Activated naive CD4-positive, alpha-beta T cell treated with anti-CD3 and anti-CD28 coated beads for 36 hours (primary cell): ENCODE measurements at regions not wholly inside any gene's neighbourhood (a gene's known extent, or its start where the extent isn't known, plus 50 kb on each side); places are given as distances from the start of the nearest gene placed in this dataset.

Experiments used
- CTCF ChIA-PET: fragments of 350-600 bp; sonication (Branson Sonifier 250); formaldehyde crosslinking; loops from one replicate; lab custom pipeline; 2021; ENCODE audit warnings: antibody characterized with exemption; lab: Charles Lee
- DNase-seq: peaks from one replicate; pipeline ENCODE4 v3.0.0-alpha.2; 2020
- H3K27ac Mint-ChIP-seq: one replicate; pipeline ENCODE4 v1.8.0; 2021; ENCODE audit warnings: mild to moderate bottlenecking, mixed read lengths
- H3K27me3 Mint-ChIP-seq: one replicate; pipeline ENCODE4 v1.8.0; 2021; ENCODE audit warnings: low read depth, mixed read lengths
- H3K36me3 Mint-ChIP-seq: one replicate; pipeline ENCODE4 v1.8.0; 2021; ENCODE audit warnings: low read depth, mixed read lengths
- H3K4me1 Mint-ChIP-seq: one replicate; pipeline ENCODE4 v1.8.0; 2021; ENCODE audit warnings: low read depth, mixed read lengths
- H3K4me3 Mint-ChIP-seq: one replicate; pipeline ENCODE4 v1.8.0; 2021; ENCODE audit warnings: mild to moderate bottlenecking, moderate library complexity, mixed read lengths
- H3K9me3 Mint-ChIP-seq: one replicate; pipeline ENCODE4 v1.8.0; 2021; ENCODE audit warnings: mixed read lengths
- intact Hi-C: fragments of 100-400 bp; cut with micrococcal nuclease; formaldehyde crosslinking; loops from one replicate; pipeline ENCODE4 v1.15.1; 2023

DNA sequence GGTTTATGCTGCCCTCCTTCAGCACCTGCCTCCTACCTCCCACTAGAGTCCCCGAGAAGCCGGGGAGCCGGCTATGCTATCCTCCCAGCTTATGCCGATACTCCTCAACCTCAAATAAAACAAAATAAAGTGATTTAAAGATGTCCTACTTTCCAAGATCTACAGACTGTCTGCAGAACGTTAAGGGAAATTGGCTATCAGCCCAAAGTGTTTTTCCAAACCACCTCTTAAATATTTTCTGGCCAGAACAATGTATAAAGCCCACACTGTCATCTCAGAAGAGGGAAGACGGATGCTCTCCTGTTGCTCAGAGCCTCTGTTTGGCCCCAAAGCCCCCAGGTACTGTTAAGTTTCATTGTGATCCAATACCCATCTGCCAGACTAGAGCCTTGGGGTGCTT is 54.0 kb upstream of the MGMT start:
- Mint-ChIP-seq H3K36me3 (no peaks in the 10 kb centered on the region), H3K4me1 (no peaks in the 10 kb centered on the region), H3K27me3 (no peaks in the 10 kb centered on the region), H3K4me3 (no peak overlapping the region), H3K27ac (no peak overlapping the region), H3K9me3 (no peaks in the 10 kb centered on the region)
- DNase-seq, result no peak
- intact Hi-C loops, result no loop called here
- CTCF ChIA-PET, result no interaction called here

- CTCF ChIA-PET, result no interaction called here
- no peaks in the 10 kb centered on the region for H3K27me3 Mint-ChIP-seq
- no peaks in the 10 kb centered on the region for H3K36me3 Mint-ChIP-seq
- intact Hi-C loops, result no loop called here
- no peak for DNase-seq
- no peaks in the 10 kb centered on the region for H3K9me3 Mint-ChIP-seq
- H3K4me3 Mint-ChIP-seq, result no peak overlapping the region
- H3K27ac Mint-ChIP-seq, result no peak overlapping the region
- no peaks in the 10 kb centered on the region for H3K4me1 Mint-ChIP-seq
Observed at GRCh38 chr10:129415215-129416140, 51.6 kb upstream of the MGMT start.

GRCh38 chr10:129416155-129416554 is 50.9 kb upstream of the MGMT start:
- CTCF ChIA-PET, result no interaction called here
- H3K36me3 Mint-ChIP-seq, result no peaks in the 10 kb centered on the region

DNA sequence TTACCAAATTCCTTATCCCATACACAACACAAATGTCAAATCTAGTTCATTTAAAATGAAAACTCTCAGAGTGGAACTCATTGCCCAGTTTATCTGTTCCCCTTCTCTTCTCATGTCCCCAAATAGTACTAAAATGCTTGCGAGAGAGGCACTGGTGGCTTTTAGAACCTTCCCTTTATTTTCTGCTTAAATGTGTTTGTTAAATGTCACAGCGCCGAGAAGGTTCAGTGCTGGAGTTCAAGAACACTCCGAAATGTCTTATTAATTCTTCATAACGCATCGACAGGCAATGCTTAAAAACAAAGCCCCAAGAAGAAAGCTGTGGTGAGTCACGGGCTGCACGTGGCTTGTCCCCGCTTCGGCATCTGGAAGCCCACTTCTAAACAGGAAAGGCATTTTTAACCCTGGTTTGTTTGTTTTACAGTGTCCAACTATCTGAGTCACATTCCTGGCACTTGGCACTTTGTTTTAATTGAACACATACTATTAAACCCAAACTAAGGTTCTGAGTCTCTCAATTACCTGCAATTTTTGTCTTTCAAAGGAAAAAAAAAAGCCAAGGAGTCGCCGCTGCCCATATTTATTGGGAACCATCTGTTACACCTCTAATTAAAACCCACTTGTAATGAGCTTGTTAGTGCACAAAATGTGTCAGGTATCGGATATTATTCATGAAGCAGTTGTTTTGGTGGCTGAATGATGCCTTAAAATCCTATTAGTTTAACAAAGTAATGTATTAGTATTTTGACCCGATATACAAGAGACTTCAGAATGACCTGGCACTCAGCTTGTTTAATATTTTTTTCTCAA is 49.9 kb upstream of the MGMT start:
- no peaks in the 10 kb centered on the region for H3K27me3 Mint-ChIP-seq
- H3K9me3 Mint-ChIP-seq, result no peaks in the 10 kb centered on the region
- H3K27ac Mint-ChIP-seq, result no peak overlapping the region
- no peaks in the 10 kb centered on the region for H3K4me1 Mint-ChIP-seq
- intact Hi-C loops, result no loop called here
- no peak overlapping the region for H3K4me3 Mint-ChIP-seq
- CTCF ChIA-PET, result interaction anchor here (0.8 kb wide), 1 partner anchor 103 kb away, joined by 3 read pairs; no protein-coding TSS in a partner anchor
- no peak for DNase-seq
- H3K36me3 Mint-ChIP-seq, result no peaks in the 10 kb centered on the region

More at GRCh38 chr10:129416155-129416554, 50.9 kb upstream of the MGMT start:
- intact Hi-C loops, result no loop called here
- no peaks in the 10 kb centered on the region for H3K9me3 Mint-ChIP-seq
- H3K27me3 Mint-ChIP-seq, result no peaks in the 10 kb centered on the region
- DNase-seq, result no peak
- H3K4me1 Mint-ChIP-seq, result no peaks in the 10 kb centered on the region
- H3K27ac Mint-ChIP-seq, result no peak overlapping the region
- H3K4me3 Mint-ChIP-seq, result no peak overlapping the region
